Choroid plexus epithelial cell (primary cell): ENCODE measurements at regions not wholly inside any gene's neighbourhood (a gene's known extent, or its start where the extent isn't known, plus 50 kb on each side); places are given as distances from the start of the nearest gene placed in this dataset.

Source experiments
- DNase-seq: peaks from one replicate; pipeline ENCODE4 v3.0.0-alpha.2; 2010; ENCODE audit warnings: low read depth
- H3K4me3 ChIP-seq: 2 replicates; pipeline ENCODE4 v1.5.1; 2011; ENCODE audit warnings: low read depth, mild to moderate bottlenecking, control low read depth, low read length, moderate library complexity
- TF ChIP-seq, protein P1 (sequence below): conservative IDR thresholded peaks from 2 replicates; pipeline ENCODE4 v1.5.1; 2011; ENCODE audit warnings: low read depth, mild to moderate bottlenecking, control low read depth, inconsistent platforms, low read length, moderate library complexity

GRCh38 chr5:143755966-143756365 is 56.0 kb upstream of the HMHB1 start:
- no peak overlapping the region for H3K4me3 ChIP-seq
- TF ChIP-seq, protein P1, sequence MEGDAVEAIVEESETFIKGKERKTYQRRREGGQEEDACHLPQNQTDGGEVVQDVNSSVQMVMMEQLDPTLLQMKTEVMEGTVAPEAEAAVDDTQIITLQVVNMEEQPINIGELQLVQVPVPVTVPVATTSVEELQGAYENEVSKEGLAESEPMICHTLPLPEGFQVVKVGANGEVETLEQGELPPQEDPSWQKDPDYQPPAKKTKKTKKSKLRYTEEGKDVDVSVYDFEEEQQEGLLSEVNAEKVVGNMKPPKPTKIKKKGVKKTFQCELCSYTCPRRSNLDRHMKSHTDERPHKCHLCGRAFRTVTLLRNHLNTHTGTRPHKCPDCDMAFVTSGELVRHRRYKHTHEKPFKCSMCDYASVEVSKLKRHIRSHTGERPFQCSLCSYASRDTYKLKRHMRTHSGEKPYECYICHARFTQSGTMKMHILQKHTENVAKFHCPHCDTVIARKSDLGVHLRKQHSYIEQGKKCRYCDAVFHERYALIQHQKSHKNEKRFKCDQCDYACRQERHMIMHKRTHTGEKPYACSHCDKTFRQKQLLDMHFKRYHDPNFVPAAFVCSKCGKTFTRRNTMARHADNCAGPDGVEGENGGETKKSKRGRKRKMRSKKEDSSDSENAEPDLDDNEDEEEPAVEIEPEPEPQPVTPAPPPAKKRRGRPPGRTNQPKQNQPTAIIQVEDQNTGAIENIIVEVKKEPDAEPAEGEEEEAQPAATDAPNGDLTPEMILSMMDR: no peak
- no peak for DNase-seq

- no peak overlapping the region for H3K4me3 ChIP-seq
- no peak for DNase-seq
- TF ChIP-seq, protein P1: no peak
Measured at GRCh38 chr5:143752165-143752850, 59.7 kb upstream of the HMHB1 start.

GRCh38 chr5:143751342-143751741 is 60.6 kb upstream of the HMHB1 start:
- H3K4me3 ChIP-seq: no peak overlapping the region
- TF ChIP-seq, protein P1: no peak
- DNase-seq: no peak

GRCh38 chr5:143749581-143750205 is 62.3 kb upstream of the HMHB1 start:
- no peak for DNase-seq
- TF ChIP-seq, protein P1: no peak
- H3K4me3 ChIP-seq: no peak overlapping the region

- no peak overlapping the region for H3K4me3 ChIP-seq
- TF ChIP-seq, protein P1: no peak
Measured at GRCh38 chr5:143748516-143748915, 63.4 kb upstream of the HMHB1 start.

DNA sequence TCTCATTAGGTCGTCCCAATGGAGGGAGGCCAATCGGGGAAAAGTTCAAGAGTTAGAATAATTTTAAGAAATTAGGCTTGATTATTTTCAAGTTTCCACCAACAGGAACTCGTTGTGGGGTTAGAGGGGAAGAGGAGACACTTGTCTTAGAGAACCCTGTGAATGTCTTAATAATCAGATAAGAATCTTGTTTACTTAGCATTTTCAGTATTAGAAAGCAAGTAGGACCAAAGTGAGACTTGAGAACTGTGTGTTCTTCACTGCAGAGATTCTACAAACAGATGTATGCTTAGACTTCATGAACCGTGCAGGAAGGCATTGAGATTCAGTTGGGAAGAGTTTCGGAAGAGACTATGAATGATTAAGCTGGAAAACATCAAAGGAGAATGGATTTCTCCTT is 69.0 kb upstream of the HMHB1 start:
- H3K4me3 ChIP-seq: no peak overlapping the region
- TF ChIP-seq, protein P1: no peak
- DNase-seq: no peak

More at GRCh38 chr5:143748516-143748915, 63.4 kb upstream of the HMHB1 start:
- DNase-seq: no peak

DNA sequence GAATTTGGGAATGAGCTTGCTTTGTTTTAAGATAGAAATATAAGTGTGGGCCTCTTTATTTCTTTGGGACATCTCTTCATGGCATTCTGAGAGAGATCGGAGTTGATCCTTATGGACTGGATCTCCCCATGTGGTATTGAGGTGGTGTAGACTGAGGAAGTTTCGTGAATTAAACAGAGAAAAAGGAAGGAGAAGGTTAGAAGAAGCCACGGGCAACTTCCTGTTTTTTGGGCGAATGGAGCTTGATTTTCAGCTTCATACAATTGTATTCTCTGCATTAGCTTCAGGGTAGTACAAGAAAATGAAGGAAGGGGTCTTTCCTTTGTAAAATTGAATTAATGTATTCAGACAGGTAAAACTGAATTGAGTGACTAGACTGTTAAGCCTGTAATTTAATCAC is 70.5 kb upstream of the HMHB1 start:
- DNase-seq: no peak
- TF ChIP-seq, protein P1: no peak
- H3K4me3 ChIP-seq: no peak overlapping the region
